Lower leg skin (tissue), 3 donors: ENCODE measurements at regions not wholly inside any gene's neighbourhood (a gene's known extent, or its start where the extent isn't known, plus 50 kb on each side); places are given as distances from the start of the nearest gene placed in this dataset.

Experiments
- CTCF ChIP-seq, 3 donors: fragments of 450-650 bp; IDR thresholded peaks; one replicate each; pipeline ENCODE4 v1.5.1; 2016; ENCODE audit warnings: antibody characterized with exemption in 3 of 3, mild to moderate bottlenecking in 3 of 3, moderate library complexity in 2 of 3
- POLR2A ChIP-seq, 2 donors: fragments of 450-650 bp; IDR thresholded peaks; one replicate each; pipeline ENCODE4 v1.6.1; 2016 to 2017; ENCODE audit warnings: antibody characterized with exemption in 2 of 2, mild to moderate bottlenecking in 1 of 2, moderate library complexity in 1 of 2

GRCh38 chr11:70568814-70569617 is 170.7 kb downstream of the CTTN start:
- TF ChIP-seq CTCF (IDR thresholded peaks at IDR 0.05) (no peak), POLR2A (IDR thresholded peaks at IDR 0.05) (no peak)
